Posterior vena cava (tissue), 2 donors: ENCODE measurements at regions not wholly inside any gene's neighbourhood (a gene's known extent, or its start where the extent isn't known, plus 50 kb on each side); places are given as distances from the start of the nearest gene placed in this dataset.

Experiments used
- DNase-seq: peaks from one replicate; pipeline ENCODE4 v3.0.0-alpha.2; 2020; ENCODE audit warnings: low spot score
- intact Hi-C, 2 donors: fragments of 100-400 bp; cut with DNase I; formaldehyde crosslinking; loops; one replicate each; pipeline versions ENCODE4 v1.14.1 to v1.14.2; 2022 to 2023
- donor health status: DM: yes; HTN: yes; CAD: no.
- donor health status: DM: yes; HTN: yes; CAD: no.

DNA sequence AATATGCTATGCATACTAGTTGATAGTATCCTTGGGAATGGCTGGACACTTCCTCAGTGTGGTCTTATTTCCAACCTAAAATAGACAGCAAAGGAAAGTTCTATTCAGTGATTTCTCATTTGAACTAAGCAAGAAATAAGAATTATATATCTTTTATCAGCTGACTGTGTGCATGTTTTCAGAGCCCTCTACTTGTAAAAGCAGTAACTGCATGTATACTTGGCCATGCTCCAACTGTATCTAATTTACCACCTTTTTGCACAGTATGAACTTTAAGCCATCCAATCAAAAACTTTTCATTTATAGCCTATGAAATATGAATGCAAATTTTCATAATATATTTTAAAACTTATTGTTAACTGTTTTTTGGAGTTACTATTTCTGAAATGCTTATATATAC lies 136.4 kb upstream of the PCDH9 start:
- no peak for DNase-seq
- intact Hi-C loops: no loop called here

GRCh38 chr13:67355812-67356476 lies 125.8 kb upstream of the PCDH9 start:
- DNase-seq: no peak
- intact Hi-C loops: no loop called here

DNA sequence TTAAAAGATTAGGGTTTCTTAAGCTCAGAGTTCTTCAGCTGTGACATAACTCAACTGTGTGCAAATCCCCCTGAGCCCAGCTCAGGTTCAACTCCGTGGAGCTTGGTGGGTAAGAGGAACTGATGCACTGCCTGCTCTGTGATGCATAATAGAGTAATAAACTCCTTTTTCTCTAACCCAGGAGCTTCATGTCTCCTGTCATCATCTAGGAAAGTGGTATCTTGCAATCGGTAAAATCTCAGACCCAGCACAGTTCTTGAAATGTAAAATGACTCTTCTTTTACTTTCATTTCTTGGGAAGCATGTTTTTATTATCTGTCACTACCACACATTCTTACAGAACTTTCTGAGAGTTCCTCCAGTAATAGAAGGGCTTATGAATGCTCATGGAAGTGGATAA lies 123.8 kb upstream of the PCDH9 start:
- intact Hi-C loops: no loop called here
- no peak for DNase-seq

- DNase-seq: no peak
- intact Hi-C loops: no loop called here
Observed at GRCh38 chr13:67353031-67353430, 122.9 kb upstream of the PCDH9 start.

DNA sequence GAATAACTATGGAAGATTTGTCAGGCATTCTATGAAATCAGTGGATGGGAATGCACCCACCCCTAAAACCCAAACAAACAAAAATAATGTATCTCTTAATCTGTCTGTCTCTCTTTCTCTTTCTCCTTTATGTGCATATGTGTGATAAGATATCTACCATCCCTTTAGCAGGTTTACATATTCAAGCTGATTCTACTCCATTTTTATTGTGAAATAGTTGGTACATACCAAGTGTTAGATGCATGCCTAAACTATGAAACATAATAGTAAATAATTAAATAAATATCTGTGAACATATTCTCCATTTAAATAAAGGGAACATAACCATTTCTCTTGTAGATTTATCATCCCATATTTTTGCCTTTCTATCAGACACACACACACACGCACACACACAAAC lies 121.8 kb upstream of the PCDH9 start:
- intact Hi-C loops: no loop called here
- DNase-seq: no peak

GRCh38 chr13:67351114-67351513 lies 121.0 kb upstream of the PCDH9 start:
- intact Hi-C loops: no loop called here
- DNase-seq: no peak

GRCh38 chr13:67343777-67344176 lies 113.6 kb upstream of the PCDH9 start:
- DNase-seq: no peak
- intact Hi-C loops: no loop called here

DNA sequence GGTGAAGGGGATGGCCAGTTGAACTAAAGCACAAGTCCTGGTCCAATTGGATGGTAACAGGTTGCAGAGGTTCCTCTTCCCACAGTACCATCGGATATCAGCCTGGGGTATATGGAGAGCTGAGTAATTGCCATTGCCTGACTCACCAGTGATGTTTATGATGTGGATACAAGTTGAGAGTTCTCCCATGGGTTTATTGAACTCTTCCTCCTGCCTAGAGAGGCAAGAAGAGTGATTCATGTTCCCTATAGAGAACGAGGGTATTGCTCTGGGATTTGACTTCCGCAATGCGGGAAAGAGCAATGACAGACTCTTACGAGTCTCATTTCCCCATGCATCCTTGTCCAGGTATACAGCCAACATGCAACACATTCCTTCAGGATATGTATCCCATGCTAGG lies 111.3 kb upstream of the PCDH9 start:
- no peak for DNase-seq
- intact Hi-C loops: no loop called here

GRCh38 chr13:67330149-67330548 lies 100.0 kb upstream of the PCDH9 start:
- DNase-seq: no peak
- intact Hi-C loops: no loop called here

DNA sequence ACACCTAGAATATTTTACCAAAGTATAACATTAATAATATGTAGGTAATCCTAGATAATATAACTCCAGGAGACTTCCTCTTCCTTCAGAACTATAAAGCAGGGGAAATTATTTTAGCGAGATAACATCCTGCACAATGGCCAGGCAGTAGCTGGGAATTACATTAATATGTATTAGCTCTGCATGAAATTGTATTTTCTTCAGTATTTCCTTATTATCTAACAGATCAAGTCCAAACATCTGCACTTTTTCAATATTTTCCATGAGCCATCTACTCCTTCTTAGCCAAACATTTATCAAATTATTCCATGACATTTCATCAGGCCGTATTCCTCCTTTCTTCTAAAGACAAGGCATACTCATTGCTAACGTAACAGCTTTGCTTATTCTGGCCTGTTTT lies 98.8 kb upstream of the PCDH9 start:
- intact Hi-C loops: no loop called here
- DNase-seq: no peak

DNA sequence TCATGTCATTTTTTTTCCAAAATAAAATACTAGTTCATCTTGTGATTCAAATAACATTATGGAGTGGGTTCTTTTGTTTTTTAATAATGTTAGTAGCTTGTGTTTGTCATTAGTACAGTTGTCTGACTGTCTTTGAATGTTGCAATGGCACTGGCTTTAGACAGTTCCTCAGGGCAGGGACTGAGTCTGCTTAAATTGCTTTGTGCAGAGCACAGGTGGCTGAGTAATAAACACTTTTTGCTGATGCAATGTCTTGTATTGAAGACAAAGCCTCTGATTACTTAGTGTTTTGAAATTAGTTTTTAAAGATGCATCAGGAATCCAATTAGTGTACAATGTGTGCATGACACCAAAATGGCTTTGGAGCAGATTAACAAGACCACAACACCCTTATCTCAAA lies 88.7 kb upstream of the PCDH9 start:
- intact Hi-C loops: no loop called here
- no peak for DNase-seq

DNA sequence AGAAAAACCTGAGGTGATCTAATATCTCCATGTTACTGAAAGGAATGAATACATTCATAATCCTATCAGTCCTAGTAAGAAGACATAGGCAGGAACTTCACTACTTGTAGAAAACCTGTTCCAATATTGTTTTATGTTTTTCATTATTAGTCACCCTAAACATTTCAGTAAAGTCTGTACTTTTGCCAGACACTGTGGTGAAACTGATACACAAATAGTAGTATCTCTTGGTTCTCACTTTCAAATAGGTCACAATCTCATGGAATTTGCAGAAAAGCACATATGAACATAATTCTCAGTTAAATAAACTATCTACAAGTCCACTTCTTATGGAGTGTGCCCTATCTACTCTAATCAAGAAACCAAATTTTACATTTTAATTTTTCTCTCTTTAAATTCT lies 88.3 kb upstream of the PCDH9 start:
- intact Hi-C loops: no loop called here
- no peak for DNase-seq

- DNase-seq: no peak
- intact Hi-C loops: no loop called here
Observed at GRCh38 chr13:67314405-67314804, 84.3 kb upstream of the PCDH9 start.

- DNase-seq: no peak
- intact Hi-C loops: no loop called here
Observed at GRCh38 chr13:67308004-67308772, 78.1 kb upstream of the PCDH9 start.

GRCh38 chr13:67306742-67307141 lies 76.6 kb upstream of the PCDH9 start:
- intact Hi-C loops: no loop called here
- DNase-seq: no peak

DNA sequence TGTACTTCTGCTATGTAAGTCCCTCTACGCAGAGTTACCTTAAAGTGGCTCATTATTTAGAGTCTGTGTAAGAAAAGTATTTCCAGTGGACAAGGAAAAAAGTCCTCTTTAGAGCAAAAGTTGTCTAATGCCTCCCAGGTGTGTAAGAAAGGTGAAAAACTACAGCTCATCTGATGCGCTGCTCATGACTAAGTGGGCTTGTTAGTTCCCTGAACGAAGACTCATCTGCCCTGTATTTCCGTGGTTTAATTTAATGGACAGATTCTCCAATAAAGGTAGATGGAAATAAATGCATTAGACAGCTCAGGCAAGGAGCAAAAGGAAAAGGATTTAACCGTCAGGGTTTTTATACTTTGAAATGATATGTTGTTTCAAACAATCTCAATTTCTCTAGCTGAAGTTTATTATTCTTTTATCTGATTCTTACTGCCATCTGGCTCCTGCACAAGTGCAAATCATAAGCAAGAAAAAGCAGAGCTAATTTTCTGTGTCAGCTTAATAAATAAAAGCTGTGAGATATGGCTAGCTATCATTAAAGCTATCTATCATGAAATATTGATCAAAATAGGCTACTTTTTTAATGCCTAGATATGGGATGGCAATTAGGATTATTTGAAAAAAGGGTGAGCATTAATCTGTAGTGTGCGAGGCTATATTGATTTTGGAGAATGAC lies 73.7 kb upstream of the PCDH9 start:
- intact Hi-C loops: no loop called here
- DNase-seq: no peak

DNA sequence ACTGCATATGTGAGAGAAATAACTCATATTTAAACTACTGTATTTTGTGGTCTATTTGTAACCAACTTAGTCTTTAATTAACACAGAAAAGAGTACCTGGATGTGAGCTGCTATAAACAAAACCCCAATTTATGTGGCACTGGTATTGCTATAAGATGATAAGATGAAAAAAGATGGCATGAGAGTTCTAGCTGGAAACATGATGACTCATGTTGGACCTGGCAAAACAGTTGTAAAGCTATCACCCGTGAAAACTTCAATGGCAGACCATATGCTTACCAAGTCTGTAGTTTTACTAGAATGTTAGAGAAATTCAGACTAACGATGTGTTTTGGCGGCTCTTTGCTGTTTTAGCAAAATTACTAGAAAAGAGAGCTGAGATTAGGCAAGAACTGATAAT lies 69.6 kb upstream of the PCDH9 start:
- intact Hi-C loops: no loop called here
- no peak for DNase-seq

DNA sequence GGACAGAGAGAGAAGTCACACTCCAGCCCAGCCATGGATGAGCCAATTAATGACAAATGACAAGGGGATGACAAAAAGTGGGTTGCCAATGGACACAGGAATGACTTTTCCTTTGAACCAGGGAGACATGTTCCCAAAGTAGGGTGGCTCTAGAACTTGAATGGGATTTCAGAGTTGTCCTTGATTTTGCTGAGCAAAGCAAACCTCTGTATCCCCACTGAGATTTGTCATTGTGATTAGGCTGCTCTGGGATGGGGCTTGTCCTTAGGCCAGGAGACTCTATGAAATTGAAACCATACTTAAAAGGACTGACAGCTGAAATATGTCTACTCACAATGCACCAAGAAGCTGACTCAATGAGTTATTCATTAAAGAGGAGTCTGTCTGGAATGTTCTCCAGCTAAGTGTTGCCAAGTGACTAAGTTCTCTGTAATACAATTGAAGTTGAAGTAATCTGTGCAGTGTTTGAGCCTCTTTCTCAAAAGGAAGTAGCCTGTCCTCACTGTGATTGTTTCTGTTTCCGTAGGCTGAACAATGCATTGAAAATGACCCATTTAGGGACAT lies 69.0 kb upstream of the PCDH9 start:
- no peak for DNase-seq
- intact Hi-C loops: no loop called here

GRCh38 chr13:67298297-67298696 lies 68.2 kb upstream of the PCDH9 start:
- no peak for DNase-seq
- intact Hi-C loops: no loop called here

DNA sequence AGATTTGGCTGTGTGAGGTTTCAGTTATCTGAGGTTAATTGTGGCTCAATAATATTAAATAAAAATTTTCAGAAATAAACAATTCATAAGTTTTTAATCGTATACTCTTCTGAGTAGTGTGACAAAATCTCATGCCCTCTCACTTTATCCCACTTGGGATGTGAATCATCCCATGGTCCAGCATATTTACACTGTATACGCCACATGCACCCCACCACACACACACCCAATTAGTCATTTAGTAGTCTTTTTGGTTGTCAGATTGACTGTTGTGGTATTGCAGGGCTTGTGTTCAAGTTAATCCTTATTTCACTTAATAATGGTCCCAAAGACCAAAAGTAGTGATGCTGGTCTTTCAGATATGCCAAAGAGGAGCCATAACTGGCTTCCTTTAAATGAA lies 66.4 kb upstream of the PCDH9 start:
- intact Hi-C loops: no loop called here
- no peak for DNase-seq
